Kidney epithelial cell (primary cell): ENCODE measurements at regions not wholly inside any gene's neighbourhood (a gene's known extent, or its start where the extent isn't known, plus 50 kb on each side); places are given as distances from the start of the nearest gene placed in this dataset.

ENCODE experiments used
- DNase-seq: peaks from one replicate; pipeline ENCODE4 v3.0.0-alpha.2; 2010; ENCODE audit warnings: low read depth
- H3K27me3 ChIP-seq: 2 replicates; pipeline ENCODE4 v1.6.0; 2011; ENCODE audit warnings: low read length; ENCODE audit not compliant: control insufficient read depth, insufficient read depth
- H3K36me3 ChIP-seq: 2 replicates; pipeline ENCODE4 v1.5.1; 2011; ENCODE audit warnings: low read length; ENCODE audit not compliant: control insufficient read depth, insufficient read depth
- H3K4me3 ChIP-seq: 2 replicates; pipeline ENCODE4 v1.5.1; 2011; ENCODE audit warnings: low read depth, mild to moderate bottlenecking, control low read depth, low read length
- TF ChIP-seq, protein P1 (sequence below): IDR thresholded peaks from 2 replicates; pipeline ENCODE4 v1.5.1; 2011; ENCODE audit warnings: mild to moderate bottlenecking, moderate library complexity, low read length, control low read depth, inconsistent platforms; ENCODE audit not compliant: insufficient read depth, poor library complexity, severe bottlenecking

DNA sequence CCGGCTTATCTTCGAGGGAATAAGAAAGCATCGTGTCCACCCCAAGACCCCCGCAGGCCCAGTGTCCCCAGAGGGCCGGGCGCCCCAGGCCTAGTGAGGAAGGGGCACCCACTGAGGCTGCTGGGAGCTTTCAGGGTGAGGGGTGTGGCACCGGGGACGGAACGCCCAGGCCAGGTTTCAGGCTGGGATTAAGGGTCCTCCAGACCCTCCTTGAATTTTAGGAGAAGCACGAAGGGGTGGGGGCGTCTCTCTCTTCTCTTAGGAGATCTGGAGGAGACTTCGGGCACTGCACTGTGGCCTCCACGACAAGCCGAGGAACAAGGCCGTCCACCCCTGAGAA, 96.8 kb downstream of the PDGFA start:
- H3K36me3 ChIP-seq, result no peaks in the 10 kb centered on the region
- DNase-seq, result no peak
- no peaks in the 10 kb centered on the region for H3K27me3 ChIP-seq
- TF ChIP-seq, protein P1, sequence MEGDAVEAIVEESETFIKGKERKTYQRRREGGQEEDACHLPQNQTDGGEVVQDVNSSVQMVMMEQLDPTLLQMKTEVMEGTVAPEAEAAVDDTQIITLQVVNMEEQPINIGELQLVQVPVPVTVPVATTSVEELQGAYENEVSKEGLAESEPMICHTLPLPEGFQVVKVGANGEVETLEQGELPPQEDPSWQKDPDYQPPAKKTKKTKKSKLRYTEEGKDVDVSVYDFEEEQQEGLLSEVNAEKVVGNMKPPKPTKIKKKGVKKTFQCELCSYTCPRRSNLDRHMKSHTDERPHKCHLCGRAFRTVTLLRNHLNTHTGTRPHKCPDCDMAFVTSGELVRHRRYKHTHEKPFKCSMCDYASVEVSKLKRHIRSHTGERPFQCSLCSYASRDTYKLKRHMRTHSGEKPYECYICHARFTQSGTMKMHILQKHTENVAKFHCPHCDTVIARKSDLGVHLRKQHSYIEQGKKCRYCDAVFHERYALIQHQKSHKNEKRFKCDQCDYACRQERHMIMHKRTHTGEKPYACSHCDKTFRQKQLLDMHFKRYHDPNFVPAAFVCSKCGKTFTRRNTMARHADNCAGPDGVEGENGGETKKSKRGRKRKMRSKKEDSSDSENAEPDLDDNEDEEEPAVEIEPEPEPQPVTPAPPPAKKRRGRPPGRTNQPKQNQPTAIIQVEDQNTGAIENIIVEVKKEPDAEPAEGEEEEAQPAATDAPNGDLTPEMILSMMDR, result no peak
- no peak overlapping the region for H3K4me3 ChIP-seq

DNA sequence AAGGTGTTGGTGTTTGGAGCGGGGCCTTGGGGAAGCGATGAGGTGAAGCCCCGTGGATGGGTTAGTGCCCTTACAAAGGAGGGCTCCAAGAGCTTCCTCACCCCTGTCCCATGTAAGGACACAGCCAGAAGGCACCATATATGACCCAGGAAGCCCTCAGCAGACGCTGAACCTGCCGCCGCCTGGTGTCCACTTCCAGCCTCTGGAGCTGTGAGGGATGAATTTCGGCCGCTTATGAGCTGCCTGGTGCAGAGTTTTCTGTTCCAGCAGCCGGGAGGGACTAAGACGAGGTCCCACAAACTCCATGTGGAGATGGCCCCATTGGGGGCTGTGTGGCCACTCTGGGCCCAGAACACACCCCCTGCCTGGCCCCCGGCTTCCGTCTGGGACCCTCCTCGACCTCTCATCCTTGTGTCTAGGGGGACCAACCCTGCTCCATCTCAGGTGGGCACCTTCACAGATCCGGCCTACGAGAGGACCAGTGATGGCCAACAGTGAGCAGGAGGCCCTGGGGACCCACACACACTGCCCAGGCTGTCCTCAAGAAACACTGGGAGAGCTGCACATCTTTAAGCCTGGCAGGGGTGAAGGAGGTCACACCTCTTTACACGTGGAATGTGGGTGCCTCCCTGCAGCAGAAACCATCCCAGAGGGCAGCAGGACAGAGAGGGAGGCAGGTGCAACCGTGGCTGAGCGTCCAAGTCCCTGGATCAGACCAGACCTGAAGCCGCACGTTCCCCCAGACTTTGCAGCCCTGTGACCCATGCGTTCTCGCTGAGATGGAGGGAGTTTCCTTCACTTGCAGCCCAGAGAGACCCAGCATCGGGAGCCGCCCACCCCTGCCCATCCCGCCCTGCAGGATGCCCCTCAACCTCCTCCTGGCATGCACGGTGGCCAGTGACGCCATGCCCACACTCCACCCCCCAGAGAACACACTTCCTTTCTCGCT, 96.1 kb downstream of the PDGFA start:
- H3K4me3 ChIP-seq, result no peak overlapping the region
- no peaks in the 10 kb centered on the region for H3K36me3 ChIP-seq
- no peaks in the 10 kb centered on the region for H3K27me3 ChIP-seq
- TF ChIP-seq, protein P1, result no peak
- DNase-seq, result no peak

DNA sequence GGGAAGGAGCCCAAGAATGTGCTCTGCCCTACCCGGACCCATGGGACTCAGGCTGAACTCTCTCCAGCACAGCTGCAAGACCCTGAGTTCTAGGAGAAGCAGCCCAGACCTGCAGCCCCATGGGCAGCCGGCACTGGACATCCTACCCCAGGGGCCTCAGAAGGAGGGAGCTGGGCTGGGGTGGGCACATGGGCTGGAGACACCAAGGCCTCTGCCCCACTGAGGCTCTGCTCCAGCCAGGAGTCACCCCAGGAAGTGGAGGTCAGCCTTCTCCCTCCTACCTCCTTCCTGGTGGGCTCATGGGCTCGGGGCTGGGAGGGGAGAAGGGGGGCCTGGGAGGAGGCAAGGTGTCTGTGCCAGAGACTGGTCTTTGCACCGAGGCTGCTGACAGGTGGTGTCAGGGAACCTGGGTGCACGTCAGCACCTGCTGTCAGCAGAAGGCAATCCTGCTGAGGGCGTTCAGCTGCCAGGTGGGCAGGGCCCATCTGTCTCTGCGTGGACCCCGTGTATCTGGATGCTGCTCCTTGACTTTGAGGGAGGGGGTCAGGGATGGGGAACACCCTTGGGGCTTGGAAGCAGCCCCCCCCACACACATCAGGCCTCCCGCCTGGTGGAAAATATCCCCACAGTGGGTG, 95.2 kb downstream of the PDGFA start:
- H3K4me3 ChIP-seq, result no peak overlapping the region
- TF ChIP-seq, protein P1, result no peak

DNA sequence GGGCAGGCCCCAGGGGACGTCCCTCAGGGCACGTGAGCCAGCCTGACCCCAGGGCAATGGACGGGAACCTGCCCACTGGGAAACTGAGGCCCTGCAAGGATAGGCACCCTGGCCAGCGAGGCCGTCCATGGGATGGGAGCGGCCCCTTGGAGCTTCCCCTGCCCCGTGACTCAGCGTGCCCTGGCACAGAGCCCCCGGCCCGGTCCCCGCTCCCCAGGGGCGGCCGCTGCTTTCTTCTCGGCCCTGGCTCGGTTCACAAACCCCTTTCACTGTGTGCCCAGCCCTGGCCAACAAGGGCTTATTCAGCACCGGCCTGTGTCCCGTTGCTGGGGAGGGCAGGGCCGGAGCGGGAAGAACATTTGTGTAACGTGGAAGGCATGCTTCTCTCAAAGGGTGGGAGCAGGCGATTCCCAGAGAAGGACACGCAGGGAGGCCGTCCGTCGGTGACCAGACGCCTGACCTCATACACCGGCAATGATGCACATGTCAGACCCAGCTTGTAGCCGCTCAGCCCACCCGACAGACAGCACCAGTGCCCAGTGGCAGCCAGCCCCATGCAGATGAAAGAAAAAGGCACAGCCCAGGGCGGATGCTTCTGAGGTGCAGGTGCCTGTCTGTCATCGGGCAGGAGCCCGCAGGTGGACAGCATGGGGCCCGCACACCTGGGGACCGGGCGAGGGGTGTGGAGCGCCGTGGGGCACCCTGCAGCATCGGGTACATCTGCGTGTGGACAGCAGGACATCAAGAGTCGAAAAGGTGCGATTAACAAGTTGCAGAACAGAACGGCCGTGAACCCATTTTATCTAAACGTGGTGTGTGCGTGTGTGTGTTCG, 94.5 kb downstream of the PDGFA start:
- no peaks in the 10 kb centered on the region for H3K27me3 ChIP-seq
- TF ChIP-seq, protein P1, result no peak
- no peaks in the 10 kb centered on the region for H3K36me3 ChIP-seq
- DNase-seq, result no peak
- H3K4me3 ChIP-seq, result no peak overlapping the region

More for the DNA sequence above, 95.2 kb downstream of the PDGFA start:
- Histone ChIP-seq H3K27me3 (no peaks in the 10 kb centered on the region), H3K36me3 (no peaks in the 10 kb centered on the region)
- DNase-seq, result no peak

DNA sequence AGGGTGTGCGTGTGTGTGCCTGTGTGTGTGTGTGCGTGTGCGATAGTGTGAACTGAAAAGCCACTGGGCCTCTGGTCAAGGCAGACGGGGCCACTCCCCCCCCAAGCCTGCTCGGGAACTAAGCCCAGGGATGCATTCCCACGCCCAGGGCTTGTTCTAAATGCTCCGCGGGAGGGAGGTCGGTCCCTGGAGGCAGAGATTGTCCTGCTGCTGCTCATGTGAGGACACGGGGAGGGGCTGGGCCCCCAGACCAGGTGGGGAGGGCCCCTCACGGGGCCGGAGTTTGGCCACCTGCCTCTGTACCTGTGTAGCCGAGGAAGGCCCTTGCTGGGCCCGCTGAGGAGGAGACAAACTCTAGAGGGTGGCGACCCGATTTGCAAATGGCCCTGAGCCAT, 93.9 kb downstream of the PDGFA start:
- no peak for DNase-seq
- Histone ChIP-seq H3K36me3 (no peaks in the 10 kb centered on the region), H3K27me3 (no peaks in the 10 kb centered on the region), H3K4me3 (no peak overlapping the region)
- TF ChIP-seq, protein P1, result no peak
